B cell (primary cell): ENCODE measurements at regions not wholly inside any gene's neighbourhood (a gene's known extent, or its start where the extent isn't known, plus 50 kb on each side); places are given as distances from the start of the nearest gene placed in this dataset.

Source experiments
- ATAC-seq: fragments of 200-7000 bp; cut with Tn5 transposase; one replicate; pipeline ENCODE4 v1.10.0; 2021; ENCODE audit warnings: low read depth, mild to moderate bottlenecking, moderate number of reproducible peaks, moderate library complexity
- CTCF ChIA-PET: fragments of 350-600 bp; sonication (Branson Sonifier 250); formaldehyde crosslinking; loops from one replicate; lab custom pipeline; 2021; ENCODE audit warnings: antibody characterized with exemption, inconsistent platforms; lab: Charles Lee
- POLR2A ChIA-PET: fragments of 350-600 bp; sonication (Branson Sonifier 250); formaldehyde crosslinking; loops from one replicate; lab custom pipeline; 2021; ENCODE audit warnings: antibody characterized with exemption; lab: Charles Lee
- DNase-seq: peaks from one replicate; pipeline ENCODE4 v3.0.0; 2013
- H2AFZ ChIP-seq: 2 replicates; pipeline ENCODE4 v1.6.1; 2012; ENCODE audit warnings: mild to moderate bottlenecking, low read depth, low read length; ENCODE audit not compliant: insufficient read depth, poor library complexity, severe bottlenecking
- H3K27ac ChIP-seq, 2 donors: 1 replicate in 1 of 2; 2 replicates in 1 of 2; pipeline ENCODE4 v1.5.1; 2012 to 2013; ENCODE audit warnings: low read length in 2 of 2, mild to moderate bottlenecking in 2 of 2, moderate library complexity in 1 of 2
- H3K27me3 ChIP-seq, 4 experiments: fragments of 200-600 bp in 1 of 4; sonication (generic) in 1 of 4; replicated peaks in 1 of 4; 1 replicate in 2 of 4; 2 replicates in 2 of 4; pipeline versions ENCODE4 v1.6.1 to v1.7.0; 2013 to 2016; ENCODE audit warnings: low read length in 3 of 4, mild to moderate bottlenecking in 2 of 4, mixed read lengths in 1 of 4, moderate library complexity in 1 of 4; ENCODE audit not compliant: insufficient read depth in 4 of 4, control insufficient read depth in 3 of 4; ENCODE audit errors: control extremely low read depth in 1 of 4
- H3K36me3 ChIP-seq, 2 experiments: replicated peaks in 1 of 2; 1 replicate in 1 of 2; 2 replicates in 1 of 2; pipeline versions ENCODE4 v1.6.1 to v1.7.1; 2013; ENCODE audit warnings: low read length in 1 of 2; ENCODE audit not compliant: insufficient read depth in 2 of 2, control insufficient read depth in 1 of 2; ENCODE audit errors: control extremely low read depth in 1 of 2, extremely low read depth in 1 of 2
- H3K4me1 ChIP-seq, 2 donors: fragments of 200-600 bp in 1 of 2; sonication (generic) in 1 of 2; 1 replicate in 1 of 2; 2 replicates in 1 of 2; pipeline versions ENCODE4 v1.5.1 to v1.6.1; 2013 to 2017; ENCODE audit warnings: low read length in 2 of 2; ENCODE audit not compliant: control insufficient read depth in 2 of 2, insufficient read depth in 2 of 2
- H3K4me2 ChIP-seq: replicated peaks from 2 replicates; pipeline ENCODE3; 2012; ENCODE audit warnings: mild to moderate bottlenecking, low read depth, low read length; ENCODE audit not compliant: poor library complexity, severe bottlenecking
- H3K4me3 ChIP-seq, 5 experiments: fragments of 200-600 bp in 1 of 5; sonication (generic) in 1 of 5; 1 replicate in 3 of 5; 2 replicates in 2 of 5; pipeline versions ENCODE4 v1.5.1 to v1.7.0; 2011 to 2016; ENCODE audit warnings: low read length in 4 of 5, mild to moderate bottlenecking in 4 of 5, low read depth in 2 of 5, control low read depth in 1 of 5, moderate library complexity in 1 of 5; ENCODE audit not compliant: insufficient read depth in 1 of 5; ENCODE audit errors: control extremely low read depth in 1 of 5, extremely low read depth in 1 of 5
- H3K79me2 ChIP-seq: fragments of 200-600 bp; sonication (generic); one replicate; pipeline ENCODE4 v1.6.0; 2016; ENCODE audit warnings: low read length; ENCODE audit not compliant: control insufficient read depth, insufficient read depth
- H3K9ac ChIP-seq: fragments of 200-600 bp; sonication (generic); 2 replicates; pipeline ENCODE4 v1.6.1; 2017; ENCODE audit warnings: mild to moderate bottlenecking, low read length, moderate library complexity
- H3K9me3 ChIP-seq, 3 donors: one replicate each; pipeline versions ENCODE4 v1.6.1 to v1.7.1; 2013; ENCODE audit warnings: low read length in 2 of 3; ENCODE audit not compliant: control insufficient read depth in 2 of 3, insufficient read depth in 1 of 3; ENCODE audit errors: control extremely low read depth in 1 of 3
- H4K20me1 ChIP-seq: 2 replicates; pipeline ENCODE4 v1.6.0; 2012; ENCODE audit warnings: mild to moderate bottlenecking, low read length; ENCODE audit not compliant: insufficient read depth, control insufficient read depth, poor library complexity, severe bottlenecking
- H3K27ac Mint-ChIP-seq: one replicate; pipeline ENCODE4 v1.8.0; 2021; ENCODE audit warnings: mixed read lengths
- H3K27me3 Mint-ChIP-seq: one replicate; pipeline ENCODE4 v1.8.0; 2021; ENCODE audit warnings: mixed read lengths
- H3K4me1 Mint-ChIP-seq: one replicate; pipeline ENCODE4 v1.8.0; 2021; ENCODE audit warnings: mixed read lengths
- H3K4me3 Mint-ChIP-seq: one replicate; pipeline ENCODE4 v1.8.0; 2021; ENCODE audit warnings: mixed read lengths
- H3K9me3 Mint-ChIP-seq: one replicate; pipeline ENCODE4 v1.8.0; 2022; ENCODE audit warnings: mixed read lengths; ENCODE audit not compliant: insufficient read depth
- EZH2 ChIP-seq: IDR thresholded peaks from 2 replicates; pipeline ENCODE4 v1.6.1; 2012; ENCODE audit warnings: borderline replicate concordance, low read depth, mild to moderate bottlenecking, moderate library complexity, low read length; ENCODE audit not compliant: insufficient read depth, poor library complexity, severe bottlenecking
- WGBS: methylation state at CpG from one replicate; pipeline ENCODE4 v1.1.5; 2013; ENCODE audit warnings: missing lambda C conversion rate; ENCODE audit not compliant: insufficient coverage; 5-methylcytosine and 5-hydroxymethylcytosine counted together
- intact Hi-C: fragments of 100-400 bp; cut with micrococcal nuclease; formaldehyde crosslinking; loops from one replicate; pipeline ENCODE4 v1.10.0; 2022
- TF ChIP-seq, protein P1 (sequence below): fragments of 200-600 bp; IDR thresholded peaks from one replicate; pipeline ENCODE4 v1.8.0; 2022; ENCODE audit warnings: antibody characterized with exemption, mild to moderate bottlenecking

DNA sequence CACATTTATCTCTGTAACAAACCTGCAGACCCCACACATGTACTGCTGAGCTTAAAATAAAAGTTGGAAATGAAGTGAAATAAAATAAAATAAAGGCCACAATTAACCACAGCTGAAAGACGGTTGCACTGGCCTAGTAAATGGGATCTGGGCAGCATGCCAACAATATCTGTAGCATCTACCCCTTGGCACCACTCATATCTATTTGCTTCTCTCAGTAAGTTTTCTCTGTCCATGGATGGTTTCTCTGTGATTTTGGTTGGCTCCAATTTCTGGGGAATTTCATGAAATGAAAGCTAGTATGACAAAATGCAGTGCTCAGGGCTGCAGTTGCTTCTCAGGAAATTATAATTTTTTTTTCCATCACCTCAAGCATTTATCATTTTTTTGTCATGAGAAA, 172.0 kb upstream of the IL15 start:
- H3K4me2 ChIP-seq = no peak overlapping the region
- no peak overlapping the region for H2AFZ ChIP-seq
- H3K9me3 Mint-ChIP-seq = no peaks in the 10 kb centered on the region
- no peaks in the 10 kb centered on the region for H3K9me3 ChIP-seq
- no peak overlapping the region for H3K27ac Mint-ChIP-seq
- no peak overlapping the region for H3K9ac ChIP-seq
- no peaks in the 10 kb centered on the region for H4K20me1 ChIP-seq
- H3K4me1 Mint-ChIP-seq = no peaks in the 10 kb centered on the region
- H3K27me3 ChIP-seq = no peaks in the 10 kb centered on the region
- no peak overlapping the region for H3K4me3 ChIP-seq
- H3K36me3 ChIP-seq = no peaks in the 10 kb centered on the region
- POLR2A ChIA-PET = no interaction called here
- CTCF ChIA-PET = no interaction called here
- TF ChIP-seq, protein P1, sequence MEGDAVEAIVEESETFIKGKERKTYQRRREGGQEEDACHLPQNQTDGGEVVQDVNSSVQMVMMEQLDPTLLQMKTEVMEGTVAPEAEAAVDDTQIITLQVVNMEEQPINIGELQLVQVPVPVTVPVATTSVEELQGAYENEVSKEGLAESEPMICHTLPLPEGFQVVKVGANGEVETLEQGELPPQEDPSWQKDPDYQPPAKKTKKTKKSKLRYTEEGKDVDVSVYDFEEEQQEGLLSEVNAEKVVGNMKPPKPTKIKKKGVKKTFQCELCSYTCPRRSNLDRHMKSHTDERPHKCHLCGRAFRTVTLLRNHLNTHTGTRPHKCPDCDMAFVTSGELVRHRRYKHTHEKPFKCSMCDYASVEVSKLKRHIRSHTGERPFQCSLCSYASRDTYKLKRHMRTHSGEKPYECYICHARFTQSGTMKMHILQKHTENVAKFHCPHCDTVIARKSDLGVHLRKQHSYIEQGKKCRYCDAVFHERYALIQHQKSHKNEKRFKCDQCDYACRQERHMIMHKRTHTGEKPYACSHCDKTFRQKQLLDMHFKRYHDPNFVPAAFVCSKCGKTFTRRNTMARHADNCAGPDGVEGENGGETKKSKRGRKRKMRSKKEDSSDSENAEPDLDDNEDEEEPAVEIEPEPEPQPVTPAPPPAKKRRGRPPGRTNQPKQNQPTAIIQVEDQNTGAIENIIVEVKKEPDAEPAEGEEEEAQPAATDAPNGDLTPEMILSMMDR = no peak
- TF ChIP-seq EZH2 = no peak
- no peaks in the 10 kb centered on the region for H3K27me3 Mint-ChIP-seq
- WGBS = no CpG with 5 or more reads among the region's 1 CpG
- no peak overlapping the region for H3K27ac ChIP-seq
- no peak for DNase-seq
- no peaks in the 10 kb centered on the region for H3K4me1 ChIP-seq
- intact Hi-C loops = no loop called here
- H3K4me3 Mint-ChIP-seq = no peak overlapping the region
- no peak for ATAC-seq
- no peaks in the 10 kb centered on the region for H3K79me2 ChIP-seq

DNA sequence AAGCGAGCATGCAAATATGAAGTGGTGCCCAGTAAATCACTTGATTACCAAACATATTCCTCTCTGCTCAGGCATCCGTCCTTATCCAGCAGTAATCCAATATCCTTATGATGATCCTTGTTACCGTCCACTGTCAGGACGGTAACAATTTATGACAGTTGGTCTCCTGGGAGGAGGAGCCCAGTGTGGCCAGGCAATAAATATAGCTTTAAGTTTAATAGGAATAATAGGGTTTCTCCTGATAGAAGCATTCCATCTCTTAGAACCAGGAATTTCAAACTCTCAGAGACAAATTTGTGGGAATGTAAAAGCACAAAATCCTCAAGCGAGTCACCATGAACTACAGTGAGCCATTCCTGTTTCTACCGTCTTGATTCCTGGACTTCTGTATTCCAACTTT, 171.2 kb upstream of the IL15 start:
- Histone ChIP-seq H3K9ac (no peak overlapping the region), H3K36me3 (no peaks in the 10 kb centered on the region), H2AFZ (no peak overlapping the region), H3K4me3 (no peak overlapping the region), H4K20me1 (no peaks in the 10 kb centered on the region), H3K9me3 (no peaks in the 10 kb centered on the region), H3K79me2 (no peaks in the 10 kb centered on the region), H3K4me2 (no peak overlapping the region), H3K4me1 (no peaks in the 10 kb centered on the region), H3K27me3 (no peaks in the 10 kb centered on the region), H3K27ac (no peak overlapping the region)
- ATAC-seq (no peak), DNase-seq (no peak)
- H3K9me3 Mint-ChIP-seq = no peaks in the 10 kb centered on the region
- TF ChIP-seq, protein P1 = no peak
- TF ChIP-seq EZH2 = no peak
- H3K4me3 Mint-ChIP-seq = no peak overlapping the region
- H3K27ac Mint-ChIP-seq = no peak overlapping the region
- POLR2A ChIA-PET = no interaction called here
- CTCF ChIA-PET = no interaction called here
- H3K27me3 Mint-ChIP-seq = no peaks in the 10 kb centered on the region
- intact Hi-C loops = no loop called here
- H3K4me1 Mint-ChIP-seq = no peaks in the 10 kb centered on the region
- 100% methylated on average over 1 of the region's 6 CpGs for WGBS
